Left lung (tissue), 4 donors: ENCODE measurements at regions not wholly inside any gene's neighbourhood (a gene's known extent, or its start where the extent isn't known, plus 50 kb on each side); places are given as distances from the start of the nearest gene placed in this dataset.

Source experiments
- ATAC-seq: fragments of 200-7000 bp; cut with Tn5 transposase; one replicate; pipeline ENCODE4 v1.9.1; 2020; ENCODE audit warnings: moderate library complexity
- DNase-seq, 4 donors: peaks; one replicate each; pipeline ENCODE4 v3.0.0-alpha.2; 2013 to 2020
- H3K27ac ChIP-seq, 2 donors: fragments of 200-600 bp; sonication (generic) in 1 of 2; one replicate each; pipeline versions ENCODE4 v1.5.0 to v1.8.0; 2020 to 2021
- H3K27me3 ChIP-seq, 2 donors: fragments of 200-600 bp; sonication (generic) in 1 of 2; one replicate each; pipeline versions ENCODE4 v1.5.0 to v1.8.0; 2020 to 2021
- H3K36me3 ChIP-seq, 2 donors: fragments of 200-600 bp; sonication (generic) in 1 of 2; one replicate each; pipeline versions ENCODE4 v1.5.0 to v1.8.0; 2020 to 2021
- H3K4me1 ChIP-seq, 2 donors: fragments of 200-600 bp; one replicate each; pipeline ENCODE4 v1.8.0; 2021
- H3K4me3 ChIP-seq, 2 donors: fragments of 200-600 bp; sonication (generic) in 1 of 2; one replicate each; pipeline versions ENCODE4 v1.5.0 to v1.8.0; 2020 to 2021; ENCODE audit warnings: mild to moderate bottlenecking in 1 of 2
- H3K9me3 ChIP-seq, 2 donors: fragments of 200-600 bp; sonication (generic) in 1 of 2; one replicate each; pipeline versions ENCODE4 v1.5.0 to v1.8.0; 2020 to 2021
- CTCF ChIP-seq, 2 donors: fragments of 200-600 bp; sonication (generic) in 1 of 2; IDR thresholded peaks; one replicate each; pipeline versions ENCODE4 v1.5.0 to v1.8.0; 2021; ENCODE audit warnings: antibody characterized with exemption in 2 of 2
- intact Hi-C, 2 donors: fragments of 100-400 bp; cut with DNase I; formaldehyde crosslinking; loops; one replicate each; pipeline versions ENCODE4 v1.11.2 to v1.14.2; 2022
- donor health status: DM: no; HTN: yes; CAD: no.
- donor health status: DM: no; HTN: no; CAD: no.

DNA sequence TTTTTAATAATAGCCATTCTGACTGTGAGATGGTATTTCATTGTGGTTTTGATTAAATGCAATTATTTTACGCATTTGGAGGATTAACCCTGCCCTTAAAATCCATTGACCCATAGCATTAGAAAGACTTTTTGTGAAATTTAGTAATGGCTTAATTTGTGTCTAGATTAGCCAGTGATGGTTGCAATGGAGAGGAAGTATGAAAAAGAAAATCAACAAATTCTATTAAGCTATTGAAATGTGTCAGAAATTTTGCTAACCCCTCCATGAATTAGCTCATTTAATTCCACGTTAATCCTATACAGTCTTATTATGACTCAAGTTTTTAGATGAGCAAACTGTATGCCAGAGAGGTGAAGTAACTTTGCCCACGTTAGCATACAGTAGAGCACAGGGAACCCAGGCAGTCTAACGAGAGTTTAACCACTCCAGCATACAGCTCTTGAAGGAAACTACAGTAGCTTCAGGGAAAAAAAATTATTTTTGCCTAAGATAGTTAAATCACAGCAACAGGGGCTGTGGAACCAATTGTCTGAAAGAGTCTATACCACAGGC is 158.2 kb upstream of the PPP2R2B start:
- no peak for TF ChIP-seq CTCF (IDR thresholded peaks at IDR 0.05)
- intact Hi-C loops = no loop called here
- H3K9me3 ChIP-seq = no peaks in the 10 kb centered on the region
- ATAC-seq (no peak), DNase-seq (no peak)
- no peaks in the 10 kb centered on the region for H3K27me3 ChIP-seq
- no peaks in the 10 kb centered on the region for H3K4me1 ChIP-seq
- H3K4me3 ChIP-seq = no peak overlapping the region
- no peaks in the 10 kb centered on the region for H3K36me3 ChIP-seq
- H3K27ac ChIP-seq = no peak overlapping the region

GRCh38 chr5:147037515-147038205 is 159.1 kb upstream of the PPP2R2B start:
- Histone ChIP-seq H3K9me3 (no peaks in the 10 kb centered on the region), H3K27ac (no peak overlapping the region), H3K4me1 (no peaks in the 10 kb centered on the region), H3K36me3 (no peaks in the 10 kb centered on the region), H3K27me3 (no peaks in the 10 kb centered on the region), H3K4me3 (no peak overlapping the region)
- DNase-seq (no peak), ATAC-seq (no peak)
- TF ChIP-seq CTCF (IDR thresholded peaks at IDR 0.05) = no peak
- intact Hi-C loops = no loop called here

DNA sequence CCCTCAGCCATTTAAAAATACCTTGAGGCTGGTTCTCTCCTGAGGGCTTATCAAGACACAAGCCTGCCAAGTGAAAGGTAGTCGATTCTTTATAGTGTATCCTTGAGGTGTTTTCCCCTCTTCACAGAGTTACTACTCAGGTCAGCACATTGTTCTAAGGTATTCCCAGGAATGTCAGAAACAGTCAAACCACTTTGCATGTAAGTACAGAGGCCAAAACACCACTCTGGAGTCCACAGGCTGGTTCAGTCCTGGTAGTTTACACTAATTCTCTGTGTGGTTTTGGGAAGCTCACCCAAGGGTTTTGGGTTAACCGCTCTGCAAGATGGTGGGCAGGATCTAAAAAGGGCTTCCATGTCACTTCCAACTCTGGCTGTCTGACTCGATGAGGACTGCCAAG is 162.3 kb upstream of the PPP2R2B start:
- H3K4me1 ChIP-seq = no peaks in the 10 kb centered on the region
- no peak for ATAC-seq
- intact Hi-C loops = no loop called here
- no peak overlapping the region for H3K27ac ChIP-seq
- H3K9me3 ChIP-seq = no peaks in the 10 kb centered on the region
- TF ChIP-seq CTCF (IDR thresholded peaks at IDR 0.05) = no peak
- no peaks in the 10 kb centered on the region for H3K27me3 ChIP-seq
- H3K36me3 ChIP-seq = no peaks in the 10 kb centered on the region
- no peak overlapping the region for H3K4me3 ChIP-seq
- DNase-seq = no peak

DNA sequence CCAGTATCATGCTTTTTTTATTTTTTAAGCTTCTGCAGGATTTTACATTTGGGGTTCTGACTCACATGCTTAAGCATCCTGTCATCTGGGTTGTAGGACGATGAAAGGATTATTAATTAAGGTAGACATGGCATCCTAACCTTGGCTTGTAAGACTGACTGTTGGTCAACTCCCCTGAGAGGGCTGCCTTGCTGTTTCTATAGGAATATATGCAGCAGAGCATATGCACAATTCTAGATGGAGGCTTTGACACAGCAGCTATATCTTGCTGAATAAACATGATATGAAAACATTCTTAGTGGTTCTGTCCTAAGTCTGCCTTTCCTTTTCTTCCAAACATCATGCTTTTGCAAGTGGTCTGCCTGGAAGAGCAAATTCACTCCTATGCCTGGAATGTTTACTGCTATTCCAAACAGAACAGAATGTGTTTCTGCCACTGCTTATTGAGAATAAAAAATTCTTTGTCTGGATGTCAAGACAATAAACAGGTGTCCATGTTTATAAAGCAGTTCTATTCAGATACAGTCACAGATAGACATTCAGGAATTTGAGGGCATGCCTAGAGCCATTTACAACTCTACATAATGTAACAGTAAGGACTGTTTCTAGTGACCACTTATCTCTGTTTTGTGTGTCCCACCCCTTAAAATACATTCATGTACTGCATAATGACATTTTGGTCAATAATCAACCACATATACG is 166.2 kb upstream of the PPP2R2B start:
- no peak for ATAC-seq
- no peak overlapping the region for H3K27ac ChIP-seq
- H3K27me3 ChIP-seq = no peaks in the 10 kb centered on the region
- intact Hi-C loops = no loop called here
- no peaks in the 10 kb centered on the region for H3K4me1 ChIP-seq
- H3K4me3 ChIP-seq = no peak overlapping the region
- no peak for TF ChIP-seq CTCF (IDR thresholded peaks at IDR 0.05)
- H3K9me3 ChIP-seq = no peaks in the 10 kb centered on the region
- H3K36me3 ChIP-seq = no peaks in the 10 kb centered on the region
- DNase-seq = no peak

- Histone ChIP-seq H3K36me3 (no peaks in the 10 kb centered on the region), H3K27ac (no peak overlapping the region), H3K27me3 (no peaks in the 10 kb centered on the region), H3K9me3 (no peaks in the 10 kb centered on the region), H3K4me1 (no peaks in the 10 kb centered on the region), H3K4me3 (no peak overlapping the region)
- DNase-seq = no peak
- TF ChIP-seq CTCF (IDR thresholded peaks at IDR 0.05) = no peak
- intact Hi-C loops = no loop called here
- no peak for ATAC-seq
Observed at GRCh38 chr5:147045290-147045689, 166.7 kb upstream of the PPP2R2B start.
